Vagina (tissue), 2 donors: ENCODE measurements at regions not wholly inside any gene's neighbourhood (a gene's known extent, or its start where the extent isn't known, plus 50 kb on each side); places are given as distances from the start of the nearest gene placed in this dataset.
"Not testable (repeated sequence)": the region's sequence is repeated elsewhere in the genome, so short reads cannot be mapped to it uniquely, and the experiment has no call there.

Experiments
- POLR2AphosphoS5 ChIP-seq, 2 donors: sonication (generic); formaldehyde crosslinking; IDR thresholded peaks; one replicate each; pipeline ENCODE4 v1.9.0; 2017; ENCODE audit warnings: antibody characterized with exemption in 2 of 2, mild to moderate bottlenecking in 2 of 2, low read depth in 1 of 2; ENCODE audit not compliant: insufficient read depth in 1 of 2
- TF ChIP-seq, protein P1 (sequence below), 3 experiments: fragments of 450-650 bp in 2 of 3; fragments of 200-600 bp in 1 of 3; sonication (generic) in 1 of 3; IDR thresholded peaks; one replicate each; pipeline ENCODE4 v1.5.1; 2017 to 2019; ENCODE audit warnings: antibody characterized with exemption in 3 of 3, mild to moderate bottlenecking in 2 of 3, moderate library complexity in 2 of 3

DNA sequence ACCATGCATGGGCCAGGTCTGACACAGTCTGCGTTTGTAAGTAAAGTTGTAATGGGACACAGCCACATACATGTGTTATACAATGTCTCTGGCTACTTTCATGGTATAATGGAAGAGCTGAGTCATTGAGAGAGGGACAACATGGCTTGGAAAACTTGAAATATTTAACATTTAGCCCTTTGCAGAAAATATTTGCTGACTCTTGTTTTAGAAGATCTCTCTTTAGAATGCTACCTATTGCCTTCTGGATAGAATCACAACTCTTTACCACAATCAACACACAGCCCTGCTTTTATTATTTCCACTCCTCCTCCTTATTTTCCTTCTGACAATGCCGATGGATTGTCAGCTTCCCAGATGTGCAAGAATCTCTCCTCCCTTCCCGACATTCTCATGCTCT lies 138.4 kb upstream of the DUSP22 start:
- TF ChIP-seq, protein P1, sequence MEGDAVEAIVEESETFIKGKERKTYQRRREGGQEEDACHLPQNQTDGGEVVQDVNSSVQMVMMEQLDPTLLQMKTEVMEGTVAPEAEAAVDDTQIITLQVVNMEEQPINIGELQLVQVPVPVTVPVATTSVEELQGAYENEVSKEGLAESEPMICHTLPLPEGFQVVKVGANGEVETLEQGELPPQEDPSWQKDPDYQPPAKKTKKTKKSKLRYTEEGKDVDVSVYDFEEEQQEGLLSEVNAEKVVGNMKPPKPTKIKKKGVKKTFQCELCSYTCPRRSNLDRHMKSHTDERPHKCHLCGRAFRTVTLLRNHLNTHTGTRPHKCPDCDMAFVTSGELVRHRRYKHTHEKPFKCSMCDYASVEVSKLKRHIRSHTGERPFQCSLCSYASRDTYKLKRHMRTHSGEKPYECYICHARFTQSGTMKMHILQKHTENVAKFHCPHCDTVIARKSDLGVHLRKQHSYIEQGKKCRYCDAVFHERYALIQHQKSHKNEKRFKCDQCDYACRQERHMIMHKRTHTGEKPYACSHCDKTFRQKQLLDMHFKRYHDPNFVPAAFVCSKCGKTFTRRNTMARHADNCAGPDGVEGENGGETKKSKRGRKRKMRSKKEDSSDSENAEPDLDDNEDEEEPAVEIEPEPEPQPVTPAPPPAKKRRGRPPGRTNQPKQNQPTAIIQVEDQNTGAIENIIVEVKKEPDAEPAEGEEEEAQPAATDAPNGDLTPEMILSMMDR (IDR thresholded peaks at IDR 0.05) = not testable (repeated sequence)
- not testable (repeated sequence) for TF ChIP-seq POLR2AphosphoS5 (IDR thresholded peaks at IDR 0.05; ENCODE audit: insufficient read depth in 1 of 2, low read depth in 1 of 2)
